ENCODE measurements at regions not wholly inside any gene's neighbourhood (a gene's known extent, or its start where the extent isn't known, plus 50 kb on each side); places are given as distances from the start of the nearest gene placed in this dataset.

DNA sequence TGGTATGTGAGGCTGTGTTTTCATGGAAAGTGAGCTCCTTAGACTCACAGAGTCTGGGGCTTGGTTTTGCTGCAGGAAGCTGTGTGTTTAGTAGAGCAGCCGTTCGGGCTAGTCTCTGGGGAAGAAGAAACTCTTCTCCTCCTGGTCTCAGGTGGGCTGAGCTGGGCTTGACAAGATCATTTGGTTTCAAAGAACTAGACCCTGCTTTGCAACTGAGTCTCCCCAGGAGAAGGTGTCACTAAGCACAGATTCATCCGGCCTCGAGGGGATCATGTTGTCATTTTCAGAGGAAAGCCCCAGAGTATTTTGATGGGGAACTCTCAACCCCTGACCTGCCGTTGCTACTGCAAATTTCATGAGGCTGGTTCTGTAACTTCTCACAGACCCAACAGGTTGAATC lies 188.5 kb downstream of the FAM43A start:
- no peak overlapping the region for H3K4me3 ChIP-seq (ENCODE audit: low read length)
- DNase-seq (ENCODE audit: low read depth): no peak
- TF ChIP-seq CTCF (conservative IDR thresholded peaks at IDR 0.05; ENCODE audit: low read length): no peak

DNA sequence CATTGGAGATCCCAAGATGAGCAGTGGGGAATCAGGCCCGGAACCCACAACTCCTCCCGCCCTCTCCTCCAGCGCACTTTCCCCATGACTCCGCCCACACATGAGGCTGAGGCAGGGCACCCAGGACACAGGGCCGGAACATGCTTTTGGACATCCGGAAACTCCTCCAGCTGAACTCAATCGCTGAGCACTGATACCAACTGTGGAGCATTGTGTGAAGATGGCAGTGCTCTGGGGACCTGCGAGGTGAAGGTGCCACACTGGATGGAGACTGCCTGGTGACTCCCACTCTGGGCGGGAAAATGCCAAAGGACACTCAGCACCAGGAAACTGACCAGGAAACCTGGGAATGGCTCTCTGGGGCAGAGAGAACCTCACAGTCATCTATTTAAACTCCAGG lies 189.1 kb downstream of the FAM43A start:
- no peak for TF ChIP-seq CTCF (conservative IDR thresholded peaks at IDR 0.05; ENCODE audit: low read length)
- no peak for DNase-seq (ENCODE audit: low read depth)
- no peak overlapping the region for H3K4me3 ChIP-seq (ENCODE audit: low read length)

DNA sequence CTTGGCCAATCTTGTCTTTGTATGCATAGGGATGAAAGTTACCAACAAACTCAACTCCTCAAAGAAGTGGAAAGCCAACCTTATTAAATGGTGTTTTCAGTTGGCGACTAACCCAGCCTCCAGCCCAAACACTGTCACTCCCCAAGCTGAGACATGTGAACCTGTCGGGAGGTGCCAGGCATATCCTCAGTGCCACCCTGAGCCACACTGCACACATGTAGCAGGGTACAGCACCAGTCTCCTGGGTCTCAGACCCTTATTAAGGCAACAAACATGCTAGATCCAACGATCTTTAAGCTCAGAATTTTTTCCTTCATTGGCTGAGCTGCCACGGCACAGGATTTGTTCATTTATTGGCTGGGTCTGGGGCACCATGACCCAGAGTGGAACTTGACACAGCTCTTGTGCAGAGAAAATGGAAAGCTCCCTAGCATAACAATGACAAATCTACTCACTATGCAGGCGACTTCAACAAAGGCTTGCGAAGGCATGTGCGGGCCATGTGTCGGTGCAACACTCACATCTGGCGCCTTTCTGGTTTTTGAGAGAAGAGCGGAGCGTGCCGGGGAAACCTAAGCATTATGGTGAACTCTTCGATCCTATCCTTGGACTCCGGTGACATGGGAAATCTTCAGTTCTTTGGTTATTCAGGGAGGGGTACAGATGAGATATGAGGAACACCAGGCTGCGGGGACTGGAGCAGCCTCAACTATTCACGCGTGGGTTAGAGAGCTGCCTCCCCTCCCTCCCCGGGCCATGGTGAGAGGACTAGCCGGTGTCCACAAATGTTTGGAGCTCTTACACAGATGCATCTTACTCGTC lies 190.1 kb downstream of the FAM43A start:
- TF ChIP-seq CTCF (conservative IDR thresholded peaks at IDR 0.05; ENCODE audit: low read length): no peak
- no peak overlapping the region for H3K4me3 ChIP-seq (ENCODE audit: low read length)
- DNase-seq (ENCODE audit: low read depth): peak; percentile 43

- no peak for TF ChIP-seq CTCF (conservative IDR thresholded peaks at IDR 0.05; ENCODE audit: low read length)
Observed at GRCh38 chr3:194876403-194877095, 190.9 kb downstream of the FAM43A start.

DNA sequence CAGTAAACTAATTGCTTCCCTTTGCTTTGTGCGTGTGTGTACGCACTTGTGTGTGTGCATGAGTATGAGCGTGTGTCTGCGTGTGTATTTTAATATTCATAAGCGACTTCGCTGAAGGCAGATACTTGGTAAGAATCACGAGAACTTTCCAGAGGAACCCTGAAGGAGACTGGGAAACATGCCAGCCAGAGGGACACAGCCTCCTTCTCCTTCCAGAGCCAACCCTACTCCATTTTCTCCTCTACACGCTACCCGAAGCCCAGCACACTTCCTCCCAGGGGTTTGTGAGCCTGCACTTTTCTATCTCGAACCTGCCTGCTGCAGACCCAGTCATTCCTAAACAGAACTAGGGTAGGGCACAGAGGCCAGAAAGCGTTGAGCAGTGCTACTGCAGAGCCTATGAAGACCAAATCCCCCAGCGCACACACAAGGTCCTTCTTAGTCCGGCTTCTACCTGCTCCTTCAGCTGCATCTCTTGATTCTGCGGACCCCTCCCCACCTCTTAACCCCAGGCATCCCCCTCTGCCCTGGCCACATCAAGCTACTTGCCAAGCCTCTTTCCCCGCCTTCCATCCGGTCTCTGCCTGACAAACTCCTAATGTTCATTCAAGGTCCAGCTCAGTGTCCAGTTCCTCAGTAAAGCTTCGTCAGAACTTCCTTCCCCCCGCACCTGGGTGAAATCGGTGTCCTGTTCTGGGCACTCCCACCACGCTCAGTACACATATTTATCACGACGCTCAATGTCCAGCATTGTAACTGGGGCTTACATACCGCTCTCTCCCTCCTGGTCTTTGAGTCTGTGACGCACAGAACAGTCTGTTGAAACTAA lies 191.8 kb downstream of the FAM43A start:
- no peak overlapping the region for H3K4me3 ChIP-seq (ENCODE audit: low read length)
- DNase-seq (ENCODE audit: low read depth): no peak
- TF ChIP-seq CTCF (conservative IDR thresholded peaks at IDR 0.05; ENCODE audit: low read length): no peak

More at GRCh38 chr3:194876403-194877095, 190.9 kb downstream of the FAM43A start:
- H3K4me3 ChIP-seq (ENCODE audit: low read length): no peak overlapping the region
- no peak for DNase-seq (ENCODE audit: low read depth)

- TF ChIP-seq CTCF (conservative IDR thresholded peaks at IDR 0.05; ENCODE audit: low read length): no peak
- H3K4me3 ChIP-seq (ENCODE audit: low read length): no peak overlapping the region
- no peak for DNase-seq (ENCODE audit: low read depth)
Observed at GRCh38 chr3:194879126-194879877, 193.6 kb downstream of the FAM43A start.
